HuH-7.5 (cell line): ENCODE measurements at regions not wholly inside any gene's neighbourhood (a gene's known extent, or its start where the extent isn't known, plus 50 kb on each side); places are given as distances from the start of the nearest gene placed in this dataset.

Source experiments
- DNase-seq: peaks from one replicate; pipeline ENCODE4 v3.0.0; 2011; ENCODE audit warnings: low spot score

DNA sequence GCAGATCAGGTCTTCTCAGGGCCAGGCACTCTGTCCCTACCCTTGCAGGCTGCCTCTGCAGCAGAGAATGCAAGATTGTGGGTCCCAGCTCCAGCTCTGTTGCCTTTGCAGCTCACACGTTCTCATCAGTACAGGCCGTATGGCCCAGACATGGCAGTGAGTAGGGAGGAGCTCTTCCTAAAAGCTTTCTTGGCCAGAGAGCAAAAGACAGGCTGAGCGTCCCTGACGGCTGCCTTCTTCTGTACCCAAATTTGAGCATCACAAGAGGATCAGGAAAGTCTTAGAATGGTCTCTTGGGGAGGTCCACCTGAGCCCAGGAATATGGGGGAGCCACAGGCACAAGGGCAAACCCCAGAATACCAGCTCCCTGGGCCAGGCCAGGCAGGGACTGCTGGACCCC lies 266.3 kb upstream of the ZMIZ1 start:
- no peak for DNase-seq

DNA sequence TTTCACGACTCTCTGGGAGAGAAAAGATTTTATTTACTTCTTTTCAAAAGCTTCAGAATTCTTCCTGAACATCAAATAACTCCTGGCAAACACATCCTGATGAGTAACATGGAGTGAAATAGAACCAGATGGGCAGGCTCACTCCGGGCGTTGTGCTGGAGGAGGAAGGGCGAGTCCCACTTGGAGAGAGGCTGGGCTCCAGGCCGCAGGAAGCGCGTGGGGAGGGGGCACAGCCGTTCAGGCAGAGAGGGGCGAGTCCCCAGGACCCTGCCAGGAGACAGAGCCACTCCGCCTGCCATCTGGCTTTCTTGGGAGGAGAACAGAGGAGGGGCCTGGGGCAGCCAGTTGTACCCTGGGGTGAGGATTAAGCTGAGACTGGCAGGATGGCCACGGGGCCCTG lies 265.9 kb upstream of the ZMIZ1 start:
- no peak for DNase-seq

DNA sequence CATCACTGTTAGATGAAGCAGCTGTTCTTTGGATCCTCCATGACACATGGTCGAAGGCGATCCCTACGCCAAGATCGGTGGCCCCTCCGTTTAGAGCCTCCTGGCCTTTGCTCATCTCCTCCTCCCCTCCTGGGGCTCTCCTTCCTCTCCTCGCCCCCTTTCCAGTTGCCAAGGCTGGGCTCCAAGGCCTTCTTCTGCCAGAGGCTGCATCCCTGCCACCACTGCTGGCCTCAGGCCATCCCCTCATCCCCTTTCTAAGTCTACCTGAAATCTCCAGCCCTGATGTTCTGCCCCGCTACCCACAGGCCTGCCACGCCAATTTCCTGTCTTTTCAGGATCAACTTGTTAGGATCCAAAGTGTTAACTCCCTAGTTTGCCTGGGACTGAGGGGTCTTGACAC lies 265.1 kb upstream of the ZMIZ1 start:
- DNase-seq, result no peak

DNA sequence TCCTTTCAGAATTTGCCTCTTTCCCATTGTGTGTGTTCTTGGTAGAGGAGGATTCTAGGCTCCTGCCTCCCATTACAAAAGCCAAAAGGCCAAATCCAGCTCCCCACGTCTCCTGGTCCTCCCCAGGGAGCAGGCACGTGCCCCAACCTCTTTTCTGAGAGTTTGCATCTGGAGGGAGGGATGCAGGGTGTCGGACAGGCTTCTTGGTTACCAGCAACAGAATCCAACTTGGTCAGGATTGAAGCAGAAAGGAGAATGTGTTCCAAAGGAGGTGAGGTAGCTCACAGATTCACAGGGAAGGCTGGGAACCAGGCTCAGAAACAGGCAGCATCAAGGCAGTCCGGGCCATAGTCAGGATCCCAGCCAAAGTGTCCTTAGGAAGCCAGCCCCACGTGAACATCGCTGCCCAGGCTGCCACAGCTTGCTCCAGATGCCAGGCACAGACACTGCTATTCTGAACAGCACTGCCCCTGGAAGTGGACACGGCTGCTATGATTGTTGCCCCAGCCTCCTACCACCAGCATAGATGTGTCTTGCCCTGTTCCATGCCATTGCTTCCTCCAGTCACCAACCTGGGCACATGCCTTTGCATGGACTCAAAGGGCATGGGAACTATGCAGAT lies 264.2 kb upstream of the ZMIZ1 start:
- DNase-seq, result no peak

DNA sequence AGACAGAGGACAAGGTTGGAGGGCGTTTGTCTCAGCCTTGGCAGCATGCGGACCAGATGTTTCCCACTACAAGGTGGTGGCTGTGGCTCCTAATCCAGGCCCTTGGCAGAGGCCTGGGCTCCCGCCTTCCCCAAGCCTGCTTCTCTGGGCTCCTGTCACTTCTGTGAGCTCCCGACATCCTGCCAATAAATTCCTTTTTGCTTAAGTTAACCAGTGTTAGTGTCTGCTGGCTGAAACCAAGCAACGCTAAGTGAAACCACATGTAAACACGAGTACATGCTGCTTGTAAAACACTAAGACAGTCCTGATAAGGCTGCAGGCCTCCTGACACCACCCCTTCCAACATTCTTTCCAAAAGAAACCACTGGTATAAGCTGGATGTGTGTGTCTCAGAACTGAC lies 263.6 kb upstream of the ZMIZ1 start:
- DNase-seq, result no peak

DNA sequence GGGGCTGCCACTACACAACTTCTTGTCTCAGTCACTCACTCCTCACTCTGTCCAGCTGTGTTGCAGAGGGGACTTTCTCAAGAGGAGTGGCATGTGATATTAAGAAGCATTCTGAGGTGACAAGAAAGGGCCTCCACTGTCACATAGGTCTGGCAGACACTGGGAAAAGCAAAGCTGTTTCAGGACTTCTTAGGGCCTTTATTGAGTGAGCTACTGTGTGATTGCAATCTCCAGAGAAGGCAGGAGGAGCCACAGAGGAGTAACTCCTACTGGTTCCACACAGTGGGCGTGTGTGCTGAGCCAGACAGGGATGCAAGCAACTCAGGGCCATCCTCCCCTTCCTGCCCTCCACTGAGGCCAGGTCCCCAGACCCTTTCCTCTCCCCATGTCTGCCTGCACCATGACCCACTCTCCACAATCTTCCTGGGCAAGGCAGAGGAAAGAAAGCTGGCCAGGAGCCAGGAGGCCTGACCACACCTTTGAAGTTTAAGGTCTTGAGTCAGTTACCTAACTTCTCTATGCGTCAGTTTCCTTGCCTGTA lies 262.0 kb upstream of the ZMIZ1 start:
- DNase-seq, result no peak

DNA sequence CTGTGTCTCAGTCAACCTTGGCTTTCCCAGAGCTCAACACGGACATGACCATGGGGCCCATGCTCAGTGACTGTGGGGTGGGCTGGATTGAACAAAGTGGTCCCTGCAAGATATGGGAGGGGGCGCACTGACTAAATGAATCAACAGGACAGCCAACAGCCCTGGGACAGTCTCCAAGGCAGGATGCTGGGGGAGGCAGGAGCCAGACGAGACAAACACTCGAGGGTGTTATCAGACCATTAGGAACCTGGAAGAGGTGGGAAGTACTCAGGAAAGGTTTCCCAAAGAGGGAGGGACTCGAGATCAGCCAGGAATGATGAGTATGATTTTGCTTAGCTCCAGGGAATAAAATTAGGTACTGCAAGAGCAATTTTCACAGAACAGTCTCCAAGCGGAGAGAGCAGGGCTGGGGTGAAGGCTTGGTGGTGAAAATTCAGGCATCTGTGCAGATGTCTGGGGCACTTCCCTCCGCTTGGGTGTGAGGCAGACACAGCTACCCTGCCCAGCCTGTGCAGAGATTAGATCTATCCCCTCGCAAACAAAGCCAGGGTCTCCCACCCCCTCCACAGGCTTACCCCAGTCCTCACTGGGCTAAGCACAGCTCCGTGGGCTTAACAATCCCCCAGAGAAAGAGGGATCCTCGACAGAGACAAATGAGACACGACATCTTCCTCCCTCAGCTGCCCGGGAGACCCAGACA lies 261.1 kb upstream of the ZMIZ1 start:
- no peak for DNase-seq

DNA sequence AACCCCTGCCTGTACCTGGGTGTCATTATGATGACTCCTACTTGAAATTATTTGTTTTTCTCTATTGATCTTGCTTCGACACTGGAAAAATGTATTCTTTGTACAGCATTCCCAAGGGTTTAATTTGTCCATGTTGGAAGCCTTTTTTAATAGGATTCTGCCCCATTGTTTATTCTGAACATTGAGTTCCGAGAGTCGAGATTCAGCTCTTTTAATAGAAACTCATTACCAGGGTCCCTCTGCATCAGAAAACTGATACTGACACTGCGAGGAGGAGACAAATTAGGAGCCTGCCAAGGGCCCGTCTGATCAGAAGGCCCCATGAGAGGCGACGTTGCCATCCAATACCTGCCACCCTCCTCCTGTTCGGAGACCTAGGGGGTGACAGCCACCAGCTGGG lies 260.5 kb upstream of the ZMIZ1 start:
- no peak for DNase-seq

DNA sequence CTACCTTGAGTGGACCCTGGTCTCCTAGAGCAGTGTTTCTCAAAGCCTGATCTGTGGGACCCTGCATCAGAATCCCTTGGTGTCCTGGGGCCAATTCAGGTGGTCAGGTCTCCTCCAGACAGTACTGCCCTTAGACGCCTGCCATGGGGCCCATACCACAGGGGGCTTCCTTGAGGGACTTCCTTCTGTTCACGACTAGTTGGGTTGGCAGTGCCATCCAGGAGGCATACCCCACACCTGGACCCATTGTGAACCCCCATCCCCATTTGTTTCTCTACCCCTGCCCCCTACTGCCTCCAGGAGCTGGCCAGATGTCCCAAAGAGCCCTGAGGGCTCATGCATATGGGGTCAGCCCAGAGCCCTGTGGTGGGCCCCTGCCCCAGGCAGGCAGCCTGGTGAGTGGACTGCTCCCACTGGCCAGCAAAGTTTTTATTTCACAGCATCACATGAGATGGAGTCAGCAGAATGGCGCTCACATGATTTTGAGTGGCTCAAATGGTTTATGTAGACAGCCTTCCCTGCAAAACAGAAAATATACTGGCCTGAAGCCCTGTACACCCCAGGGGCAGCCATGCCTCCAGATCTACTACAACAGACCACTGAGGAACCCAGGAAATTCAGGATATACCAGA lies 259.9 kb upstream of the ZMIZ1 start:
- no peak for DNase-seq

DNA sequence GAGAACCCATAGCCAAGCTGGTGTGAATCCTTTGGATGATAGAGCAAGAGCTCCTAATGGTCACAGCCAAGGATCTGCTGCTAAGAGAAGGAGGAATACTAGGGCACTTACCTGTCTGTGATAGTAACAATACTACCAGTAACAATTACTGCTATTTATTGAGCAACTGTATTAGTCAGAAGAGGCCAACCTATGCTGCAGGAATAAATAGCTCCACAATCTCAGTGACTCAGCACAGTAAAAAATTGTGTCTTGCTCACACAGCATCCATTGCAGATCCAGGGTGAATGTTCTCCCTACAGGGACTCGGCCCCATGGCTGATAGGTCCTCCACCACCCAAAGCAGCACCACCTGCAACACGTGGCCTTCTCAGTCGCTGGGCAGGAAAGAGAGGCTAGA lies 257.6 kb upstream of the ZMIZ1 start:
- no peak for DNase-seq

DNA sequence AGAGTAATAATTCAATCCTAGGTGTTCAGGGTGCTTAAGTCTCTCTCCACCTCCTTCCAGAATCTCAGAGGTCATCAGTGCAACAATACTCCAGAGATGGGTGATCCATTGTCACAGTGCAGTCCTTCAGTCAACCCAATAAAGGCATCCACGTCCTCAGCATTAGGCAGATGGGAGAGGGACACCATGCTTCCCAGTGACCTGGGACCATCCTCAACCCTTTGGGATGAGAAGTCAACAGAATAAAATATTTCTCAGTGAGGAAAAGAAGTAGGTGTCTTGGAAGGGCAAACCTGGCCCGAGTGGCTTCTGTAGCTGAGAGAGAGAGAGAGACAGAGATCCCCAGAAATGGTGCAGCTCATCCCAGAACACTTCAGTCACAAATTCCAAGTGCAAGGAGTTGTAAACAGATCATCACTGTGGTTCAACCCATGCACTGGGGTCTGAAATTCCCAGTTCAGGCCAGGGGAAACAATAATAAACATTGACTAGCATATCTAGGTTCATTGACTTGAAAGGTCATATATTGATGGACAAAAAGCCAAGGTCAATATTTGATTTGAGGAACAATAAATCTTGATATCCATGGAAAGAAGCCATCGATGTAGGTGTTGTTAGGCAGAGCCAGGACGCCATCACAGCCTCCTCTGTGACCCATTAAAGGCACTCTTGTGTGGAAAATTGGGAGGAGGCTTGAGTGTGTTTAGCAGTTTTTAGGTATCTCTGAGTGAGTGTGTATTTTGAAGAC lies 256.0 kb upstream of the ZMIZ1 start:
- no peak for DNase-seq

DNA sequence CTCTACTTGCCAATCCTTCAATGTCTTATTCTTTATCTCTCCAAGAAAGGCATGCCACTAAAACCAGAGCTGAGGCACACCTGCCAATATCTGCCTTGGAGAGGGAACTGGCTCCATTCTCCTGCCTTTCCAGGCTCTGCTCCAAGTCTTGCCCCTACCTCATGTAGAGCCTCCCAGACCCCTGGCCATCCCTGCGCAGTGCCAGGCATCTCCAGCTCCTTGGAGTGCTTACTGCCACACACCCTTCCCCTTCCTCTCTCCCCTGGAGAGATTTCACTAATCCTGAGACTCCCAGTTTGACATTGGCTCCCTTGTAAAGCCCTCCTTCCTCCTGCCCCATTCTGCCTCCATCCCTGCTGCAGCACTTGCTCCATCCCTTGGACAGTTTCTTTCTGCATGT lies 255.2 kb upstream of the ZMIZ1 start:
- no peak for DNase-seq

DNA sequence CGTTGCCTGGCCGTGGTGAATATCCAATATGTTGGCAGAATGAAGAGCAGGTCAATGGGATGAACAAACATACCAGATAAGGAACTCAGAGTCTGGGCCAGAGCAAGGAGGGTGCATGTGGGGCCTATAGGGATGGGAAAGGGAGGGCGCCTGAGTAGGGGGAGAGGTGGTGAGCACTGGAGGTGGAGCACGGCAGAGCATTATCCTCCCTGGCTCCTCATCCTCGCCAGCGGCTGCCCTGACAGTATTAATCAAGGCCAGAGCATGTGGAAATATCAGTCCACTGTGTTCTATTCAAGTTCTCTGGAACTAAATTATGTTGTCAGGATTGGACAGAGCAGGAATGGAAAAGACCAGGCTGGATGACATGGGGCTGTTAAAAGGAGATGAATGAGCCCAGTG lies 254.8 kb upstream of the ZMIZ1 start:
- no peak for DNase-seq

DNA sequence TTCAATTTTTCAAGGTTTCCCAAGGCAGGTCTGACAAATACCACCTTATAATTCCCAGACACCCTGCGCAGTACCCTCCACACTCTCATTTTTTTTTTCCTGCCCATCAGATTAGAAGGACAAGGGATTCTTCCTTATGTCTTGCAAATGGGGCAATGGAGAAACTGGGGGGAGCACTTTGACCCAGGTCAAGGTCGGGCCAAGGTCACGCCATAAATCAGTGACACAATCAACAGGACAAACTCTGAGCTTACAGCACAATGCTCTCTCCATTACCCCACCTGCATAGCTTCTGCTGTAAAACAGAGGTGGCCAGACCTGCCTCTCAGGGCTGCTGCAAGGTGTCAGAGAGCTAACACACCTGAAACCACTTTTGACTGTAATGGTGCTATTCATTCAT lies 254.4 kb upstream of the ZMIZ1 start:
- DNase-seq, result no peak

DNA sequence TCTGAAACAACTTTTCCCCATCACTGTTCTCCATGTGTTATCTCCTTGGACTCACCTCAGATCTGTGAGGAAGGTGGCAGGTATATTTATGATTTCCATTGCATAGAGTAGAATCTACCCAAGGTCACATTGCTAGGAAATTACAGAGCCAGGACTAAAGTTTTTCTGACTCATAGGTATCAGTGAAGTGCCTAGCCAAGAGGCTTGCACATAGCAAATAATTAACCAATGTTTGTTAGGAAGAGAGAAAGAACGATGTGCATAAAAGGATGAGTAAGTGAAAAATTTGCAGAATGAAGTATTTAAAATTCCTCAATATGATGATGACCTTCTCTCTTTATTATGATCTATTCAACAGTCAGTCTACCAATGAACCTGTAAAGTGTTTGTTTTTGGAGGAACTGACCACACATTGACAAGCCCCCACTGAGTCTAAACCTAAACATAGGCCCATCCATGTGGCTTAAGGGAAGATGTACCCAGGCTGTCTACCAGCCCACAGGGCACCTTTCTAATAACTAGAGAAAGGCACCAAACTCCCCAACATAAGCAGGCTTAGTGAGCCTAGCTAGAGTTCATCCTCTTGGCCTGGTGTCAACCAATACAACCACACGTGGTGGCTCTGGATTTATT lies 252.9 kb upstream of the ZMIZ1 start:
- DNase-seq, result no peak

DNA sequence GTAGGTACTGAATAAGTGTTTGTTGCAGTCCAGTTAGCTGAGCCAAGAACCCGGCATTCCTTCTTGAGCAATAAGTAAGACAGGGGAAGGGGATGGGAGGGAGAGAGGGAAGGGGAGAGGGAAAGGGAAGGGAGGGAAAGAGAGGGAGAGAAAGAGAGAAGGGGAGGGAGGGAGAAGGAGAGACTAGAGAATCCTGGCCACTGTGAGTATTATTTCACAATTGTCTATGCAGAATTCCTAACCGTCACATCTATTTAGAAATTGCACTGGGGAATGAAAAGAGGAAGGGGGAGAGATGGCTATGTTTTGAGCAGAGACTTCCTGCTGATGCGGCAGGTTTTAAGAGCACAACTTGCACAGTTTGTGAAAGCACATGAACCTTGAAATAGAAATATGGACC lies 251.4 kb upstream of the ZMIZ1 start:
- no peak for DNase-seq

DNA sequence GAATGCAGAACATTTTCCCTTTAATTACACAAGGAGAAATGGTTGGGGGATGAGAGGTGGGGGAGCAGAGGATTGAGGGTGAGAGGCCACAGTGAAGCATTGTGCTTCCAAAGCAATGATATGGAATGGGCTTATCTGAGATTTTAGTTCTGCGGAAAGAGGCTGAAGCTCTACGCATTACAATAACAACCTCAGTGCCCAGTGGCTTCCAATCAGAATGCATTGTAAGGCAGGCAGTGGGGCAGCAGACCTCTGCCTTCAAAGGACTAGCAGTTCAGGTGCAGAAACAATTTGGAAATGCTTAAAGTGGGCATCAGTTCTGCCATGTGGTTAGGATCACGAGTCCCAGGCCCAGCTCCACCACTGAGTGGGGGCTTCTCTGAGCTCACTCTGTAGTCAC lies 251.0 kb upstream of the ZMIZ1 start:
- no peak for DNase-seq

DNA sequence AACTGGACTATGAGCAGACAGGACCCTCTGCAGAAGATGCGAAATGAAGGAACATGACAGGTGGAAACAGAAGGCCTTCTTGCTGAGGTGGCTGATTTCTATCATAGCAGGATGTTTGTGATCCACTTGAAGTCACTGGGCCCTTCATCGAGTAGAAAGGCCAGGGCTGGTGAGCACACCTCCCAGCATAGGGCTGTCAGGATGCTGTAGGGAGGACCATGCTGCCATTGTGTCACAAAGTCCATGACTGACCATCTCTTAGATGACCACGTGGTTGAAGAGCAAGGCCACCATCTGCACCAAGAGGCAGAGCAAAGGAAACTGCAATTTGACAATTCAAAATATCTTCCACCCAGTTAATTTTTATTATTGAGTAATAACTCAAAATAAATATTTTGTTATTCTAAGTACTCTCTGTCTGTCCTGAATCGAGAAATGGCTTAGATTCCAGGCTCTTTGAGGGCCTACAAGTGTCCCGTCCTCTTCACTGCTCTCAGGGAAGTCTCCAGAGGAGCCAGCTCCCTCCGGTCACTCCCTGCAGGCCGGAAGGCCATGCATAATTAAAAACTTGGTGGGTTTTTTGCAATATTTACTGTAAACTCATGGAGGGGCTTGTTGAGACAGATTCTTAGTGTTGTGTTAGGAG lies 249.3 kb upstream of the ZMIZ1 start:
- DNase-seq, result no peak

DNA sequence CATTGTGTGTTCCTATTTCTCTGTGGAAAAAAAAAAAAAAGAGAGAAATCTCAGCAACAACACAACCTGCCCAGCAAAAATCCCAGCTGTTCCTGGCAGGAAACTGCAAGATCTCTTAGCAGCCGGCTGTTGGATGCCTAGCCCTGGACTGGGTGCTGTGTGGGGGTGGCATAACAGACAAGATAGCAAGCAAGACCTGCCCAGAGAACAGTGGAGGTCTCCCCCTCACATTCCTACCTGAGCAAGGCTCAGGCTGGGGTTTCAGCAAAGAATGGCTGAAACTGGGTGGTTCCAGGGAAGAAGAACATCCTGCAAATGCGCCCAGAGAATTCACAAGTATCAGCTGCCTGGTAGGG lies 248.8 kb upstream of the ZMIZ1 start:
- DNase-seq, result no peak

DNA sequence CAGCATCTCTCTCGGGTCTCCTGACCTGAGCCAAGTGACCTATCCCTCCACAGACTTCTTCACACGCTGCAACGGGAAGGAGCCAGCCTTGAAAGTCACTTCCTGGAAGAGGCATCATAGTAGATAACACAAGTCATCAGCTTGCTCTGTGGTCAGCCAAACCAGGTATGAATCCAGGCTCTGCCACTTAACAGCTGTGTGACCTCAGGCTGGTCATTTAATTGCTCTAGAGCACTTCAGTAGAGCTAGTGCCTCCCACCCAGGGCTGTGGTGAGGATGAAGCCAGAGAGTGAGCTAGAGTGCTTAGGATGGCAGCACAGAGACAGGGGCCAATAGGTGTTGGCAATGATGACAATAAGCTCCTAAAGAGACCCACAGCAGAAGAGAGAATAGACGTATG lies 247.7 kb upstream of the ZMIZ1 start:
- no peak for DNase-seq

DNA sequence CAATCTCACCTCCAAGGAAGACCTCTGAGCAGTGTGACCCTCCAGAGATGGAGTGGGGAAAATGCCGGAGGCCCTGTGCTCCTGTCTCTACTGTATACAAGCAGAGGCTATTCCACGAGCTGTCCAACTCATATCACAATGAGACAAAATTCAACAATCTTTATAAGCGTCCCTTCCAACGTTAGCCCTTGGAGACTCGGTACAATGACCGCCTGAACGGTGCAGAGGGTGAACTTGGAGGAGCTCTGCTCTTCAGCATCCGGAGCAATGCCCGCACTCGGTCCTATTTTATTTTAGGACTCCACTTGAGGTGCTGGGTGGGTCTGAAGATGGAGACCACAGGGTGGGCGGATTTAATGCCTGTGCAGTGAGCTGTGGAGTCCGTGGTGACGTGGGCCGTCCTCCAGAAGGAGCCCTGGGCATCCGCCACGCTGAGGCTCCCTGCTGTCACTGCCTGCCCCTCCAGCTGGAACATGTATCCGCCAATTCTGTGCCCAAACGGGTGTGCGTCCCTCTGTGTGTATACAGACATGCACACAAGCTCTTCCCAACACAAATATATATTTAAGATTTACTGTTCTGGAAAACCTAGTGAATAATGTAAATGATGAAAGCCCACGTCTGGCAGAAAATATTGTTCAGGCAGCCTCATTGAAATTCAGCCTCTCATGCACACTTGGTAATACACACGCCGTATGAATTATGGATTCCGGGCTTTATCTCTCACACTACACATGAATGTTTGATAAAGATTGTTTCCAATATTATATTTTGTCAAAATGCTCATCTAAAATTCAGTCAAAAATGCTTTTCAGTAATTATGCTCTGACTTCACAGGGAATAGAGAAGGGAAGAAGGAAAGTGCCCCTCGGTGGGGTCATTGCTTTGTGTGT lies 239.9 kb upstream of the ZMIZ1 start:
- no peak for DNase-seq
